Hepatocyte (in vitro differentiated cells): ENCODE measurements at regions not wholly inside any gene's neighbourhood (a gene's known extent, or its start where the extent isn't known, plus 50 kb on each side); places are given as distances from the start of the nearest gene placed in this dataset.

Experiments
- CTCF ChIP-seq: fragments of 200-600 bp; sonication (generic); IDR thresholded peaks from 2 replicates; pipeline ENCODE4 v1.5.1; 2016; ENCODE audit warnings: antibody characterized with exemption, mild to moderate bottlenecking; ENCODE audit not compliant: poor library complexity
- EZH2 ChIP-seq: fragments of 200-600 bp; sonication (generic); IDR thresholded peaks from 2 replicates; pipeline ENCODE4 v1.6.1; 2016; ENCODE audit warnings: antibody characterized with exemption, mild to moderate bottlenecking, borderline replicate concordance

DNA sequence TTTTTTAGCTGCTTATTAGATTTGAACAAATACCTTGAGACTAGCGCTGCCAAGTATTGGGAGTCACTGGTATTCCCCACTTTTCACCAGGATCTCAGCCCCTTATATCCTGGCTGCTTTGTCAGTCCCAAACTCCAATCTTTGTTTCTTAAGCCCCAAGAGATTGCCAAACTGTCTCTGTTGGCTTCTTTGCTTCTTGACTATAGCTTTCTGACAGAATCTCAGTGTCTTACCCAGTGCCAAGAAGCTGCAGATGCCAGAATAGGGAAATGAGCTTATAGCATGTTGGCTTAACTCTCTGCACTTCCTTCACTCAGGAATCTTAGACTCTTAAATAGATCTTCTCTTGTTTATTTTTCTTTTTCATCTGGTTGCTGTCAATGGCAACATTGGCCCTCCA is 297.5 kb upstream of the DCAF8L1 start:
- TF ChIP-seq CTCF: no peak
- no peak for TF ChIP-seq EZH2
